Upper lobe of left lung (tissue), 4 donors: ENCODE measurements at regions not wholly inside any gene's neighbourhood (a gene's known extent, or its start where the extent isn't known, plus 50 kb on each side); places are given as distances from the start of the nearest gene placed in this dataset.

Experiments
- CTCF ChIP-seq, 6 experiments: fragments of 450-650 bp in 4 of 6; fragments of 200-600 bp in 2 of 6; sonication (generic) in 2 of 6; IDR thresholded peaks; one replicate each; pipeline ENCODE4 v1.5.1; 2016 to 2019; ENCODE audit warnings: antibody characterized with exemption in 6 of 6
- EP300 ChIP-seq, 4 donors: sonication (generic); formaldehyde crosslinking; IDR thresholded peaks; one replicate each; pipeline ENCODE4 v1.5.1; 2017; ENCODE audit warnings: antibody characterized with exemption in 4 of 4, control low read depth in 2 of 4
- POLR2A ChIP-seq, 4 donors: fragments of 450-650 bp; IDR thresholded peaks; one replicate each; pipeline ENCODE4 v1.5.1; 2016 to 2017; ENCODE audit warnings: antibody characterized with exemption in 4 of 4, mild to moderate bottlenecking in 2 of 4
- POLR2AphosphoS5 ChIP-seq, 2 donors: sonication (generic); formaldehyde crosslinking; IDR thresholded peaks; one replicate each; pipeline ENCODE4 v1.5.1; 2017; ENCODE audit warnings: antibody characterized with exemption in 2 of 2

- TF ChIP-seq CTCF (IDR thresholded peaks at IDR 0.05): no peak
- TF ChIP-seq POLR2A (IDR thresholded peaks at IDR 0.05): no peak
- TF ChIP-seq POLR2AphosphoS5 (IDR thresholded peaks at IDR 0.05): no peak
- TF ChIP-seq EP300 (IDR thresholded peaks at IDR 0.05): no peak
Observed at GRCh38 chr14:105629886-105630215, 103.5 kb downstream of the TMEM121 start.
